NB4 (cell line): ENCODE measurements at regions not wholly inside any gene's neighbourhood (a gene's known extent, or its start where the extent isn't known, plus 50 kb on each side); places are given as distances from the start of the nearest gene placed in this dataset.

Experiments
- DNase-seq: peaks from one replicate; pipeline ENCODE4 v3.0.0; 2010; ENCODE audit warnings: low read depth
- H3K4me3 ChIP-seq: one replicate; pipeline ENCODE4 v1.5.1; 2011; ENCODE audit warnings: mild to moderate bottlenecking, low read depth, low read length, moderate library complexity
- MYC ChIP-seq: IDR thresholded peaks from 2 replicates; pipeline ENCODE4 v1.6.1; 2011; ENCODE audit warnings: low read depth, low read length
- POLR2A ChIP-seq: IDR thresholded peaks from 2 replicates; pipeline ENCODE4 v1.6.1; 2011; ENCODE audit warnings: mild to moderate bottlenecking; ENCODE audit not compliant: insufficient read length; ENCODE audit errors: extremely low read depth
- TF ChIP-seq, protein P1 (sequence below): IDR thresholded peaks from one replicate; pipeline ENCODE4 v1.5.1; 2012; ENCODE audit warnings: low read depth, low read length
- TF ChIP-seq, protein P2 (sequence below): IDR thresholded peaks from 2 replicates; pipeline ENCODE4 v1.6.1; 2011; ENCODE audit warnings: low read depth, low read length

GRCh38 chr3:110383356-110383755, 688.3 kb upstream of the NECTIN3 start:
- TF ChIP-seq, protein P1, sequence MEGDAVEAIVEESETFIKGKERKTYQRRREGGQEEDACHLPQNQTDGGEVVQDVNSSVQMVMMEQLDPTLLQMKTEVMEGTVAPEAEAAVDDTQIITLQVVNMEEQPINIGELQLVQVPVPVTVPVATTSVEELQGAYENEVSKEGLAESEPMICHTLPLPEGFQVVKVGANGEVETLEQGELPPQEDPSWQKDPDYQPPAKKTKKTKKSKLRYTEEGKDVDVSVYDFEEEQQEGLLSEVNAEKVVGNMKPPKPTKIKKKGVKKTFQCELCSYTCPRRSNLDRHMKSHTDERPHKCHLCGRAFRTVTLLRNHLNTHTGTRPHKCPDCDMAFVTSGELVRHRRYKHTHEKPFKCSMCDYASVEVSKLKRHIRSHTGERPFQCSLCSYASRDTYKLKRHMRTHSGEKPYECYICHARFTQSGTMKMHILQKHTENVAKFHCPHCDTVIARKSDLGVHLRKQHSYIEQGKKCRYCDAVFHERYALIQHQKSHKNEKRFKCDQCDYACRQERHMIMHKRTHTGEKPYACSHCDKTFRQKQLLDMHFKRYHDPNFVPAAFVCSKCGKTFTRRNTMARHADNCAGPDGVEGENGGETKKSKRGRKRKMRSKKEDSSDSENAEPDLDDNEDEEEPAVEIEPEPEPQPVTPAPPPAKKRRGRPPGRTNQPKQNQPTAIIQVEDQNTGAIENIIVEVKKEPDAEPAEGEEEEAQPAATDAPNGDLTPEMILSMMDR: no peak
- TF ChIP-seq, protein P2, sequence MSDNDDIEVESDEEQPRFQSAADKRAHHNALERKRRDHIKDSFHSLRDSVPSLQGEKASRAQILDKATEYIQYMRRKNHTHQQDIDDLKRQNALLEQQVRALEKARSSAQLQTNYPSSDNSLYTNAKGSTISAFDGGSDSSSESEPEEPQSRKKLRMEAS: no peak
- no peak overlapping the region for H3K4me3 ChIP-seq
- no peak for DNase-seq

DNA sequence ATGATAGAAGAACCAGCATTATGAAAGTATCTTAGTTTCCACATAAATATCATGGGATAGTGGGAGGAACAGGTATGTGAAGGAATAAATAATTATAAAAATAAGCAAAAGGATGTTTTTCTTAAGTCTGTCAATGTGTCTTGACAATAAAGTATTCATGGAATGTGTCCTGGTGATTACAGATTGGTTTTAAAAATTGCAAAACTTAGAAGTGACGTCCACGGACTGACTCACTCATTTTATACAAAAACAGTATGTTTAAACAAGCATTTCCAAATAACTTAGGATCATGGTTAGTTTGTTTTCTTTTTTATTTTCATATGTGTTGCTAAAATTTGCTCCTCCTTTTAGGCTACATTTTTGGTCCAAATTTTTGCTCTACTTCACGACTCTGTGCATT, 687.0 kb upstream of the NECTIN3 start:
- TF ChIP-seq POLR2A: no peak
- TF ChIP-seq, protein P1: no peak
- no peak for TF ChIP-seq MYC
- TF ChIP-seq, protein P2: no peak
- H3K4me3 ChIP-seq: no peak overlapping the region
- no peak for DNase-seq

DNA sequence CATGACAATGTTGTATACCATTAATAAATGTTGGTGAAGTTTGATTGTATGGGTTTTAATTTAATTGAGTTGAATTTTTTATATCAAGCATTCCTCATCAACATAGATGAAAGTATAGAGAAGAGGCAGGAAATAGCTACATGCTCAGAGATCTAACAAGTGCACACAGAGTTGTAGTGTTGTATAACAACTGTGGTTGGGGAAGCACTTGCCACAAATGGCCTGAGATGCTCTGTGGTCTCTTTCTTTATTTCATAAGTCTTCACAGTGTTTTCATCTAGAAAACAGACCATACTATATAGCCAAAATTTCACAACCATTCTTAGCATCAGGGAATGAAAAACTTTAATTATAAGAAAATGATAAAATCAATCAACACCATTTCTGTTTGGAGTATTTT, 682.6 kb upstream of the NECTIN3 start:
- no peak for DNase-seq
- no peak overlapping the region for H3K4me3 ChIP-seq
- TF ChIP-seq, protein P1: no peak
- TF ChIP-seq MYC: no peak
- TF ChIP-seq POLR2A: no peak
- TF ChIP-seq, protein P2: no peak

DNA sequence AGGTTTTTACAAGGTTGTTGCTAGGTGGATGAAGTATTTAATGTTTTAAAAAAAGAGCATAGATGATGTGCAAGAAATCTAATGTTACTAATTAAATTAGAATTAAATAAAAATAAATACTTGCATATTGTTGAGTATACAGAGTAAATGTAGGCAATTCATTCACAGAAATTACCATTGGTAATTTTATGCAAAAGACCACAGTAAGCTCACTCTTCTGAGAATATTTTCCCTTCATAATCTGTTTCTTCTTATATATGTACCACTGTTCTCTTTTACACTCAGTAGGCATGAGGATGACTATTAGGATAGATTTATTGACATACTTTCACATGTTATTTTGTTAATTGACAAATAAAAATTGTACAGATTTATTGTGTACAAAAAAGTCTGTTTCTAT, 681.2 kb upstream of the NECTIN3 start:
- no peak overlapping the region for H3K4me3 ChIP-seq
- TF ChIP-seq MYC (no peak), POLR2A (no peak)
- TF ChIP-seq, protein P2: no peak
- TF ChIP-seq, protein P1: no peak
- DNase-seq: no peak

DNA sequence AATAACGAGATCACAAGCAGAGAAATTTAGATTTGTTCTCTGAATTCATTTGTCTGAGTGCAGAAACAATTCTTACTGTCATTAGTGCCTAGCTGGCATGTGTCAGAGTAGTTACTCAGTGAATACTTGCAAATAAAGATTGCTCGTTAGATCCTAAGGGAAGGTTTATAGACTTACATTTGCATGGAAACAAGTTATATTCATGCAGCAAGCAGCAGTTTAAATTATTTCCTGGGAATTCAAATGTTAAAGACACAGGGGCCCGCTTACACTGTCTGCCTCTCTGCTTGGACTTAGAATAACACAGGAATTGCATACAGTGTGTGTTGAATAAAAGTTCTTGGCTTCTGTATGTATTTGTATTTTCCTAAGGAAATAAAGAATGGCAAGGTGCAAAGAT, 680.6 kb upstream of the NECTIN3 start:
- H3K4me3 ChIP-seq: no peak overlapping the region
- TF ChIP-seq, protein P1: no peak
- TF ChIP-seq, protein P2: no peak

DNA sequence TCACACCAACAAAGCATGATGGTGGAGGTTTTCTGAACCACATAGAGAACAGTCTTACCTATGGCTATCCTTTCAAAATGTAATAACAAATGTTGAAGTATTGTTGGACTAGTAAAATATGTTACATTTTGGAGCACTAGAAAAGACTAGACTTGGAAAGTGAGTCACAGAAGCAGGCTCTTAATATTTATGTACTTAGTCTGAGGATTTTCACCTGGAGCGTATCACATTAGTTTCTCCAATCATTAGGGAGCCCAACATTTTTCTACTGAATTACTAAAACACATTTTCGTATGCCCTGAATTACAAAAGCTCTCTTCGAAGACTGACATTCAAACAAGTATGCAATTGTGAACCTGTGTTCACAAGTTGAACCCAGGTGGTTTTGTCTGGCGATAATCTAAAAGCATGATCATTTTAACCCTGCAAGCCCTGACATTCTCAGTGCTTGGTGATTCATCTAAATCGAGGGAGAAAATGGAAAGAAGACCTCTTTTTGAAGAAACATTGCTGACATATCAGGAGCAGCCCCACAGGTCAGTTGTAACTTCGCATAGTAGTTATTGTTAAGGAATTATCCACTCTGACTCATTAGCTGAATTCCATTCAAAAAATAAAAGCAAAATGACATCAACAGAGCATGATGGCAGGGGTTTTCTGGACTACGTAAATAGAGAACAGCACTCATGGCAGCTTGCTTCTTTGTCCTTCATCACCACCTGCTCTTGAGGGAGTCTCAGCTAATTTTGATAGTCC, 679.8 kb upstream of the NECTIN3 start:
- DNase-seq: no peak
- H3K4me3 ChIP-seq: no peak overlapping the region
- TF ChIP-seq, protein P2: no peak
- TF ChIP-seq, protein P1: no peak
- TF ChIP-seq MYC (no peak), POLR2A (no peak)

More for the DNA sequence above, 680.6 kb upstream of the NECTIN3 start:
- DNase-seq: no peak
